Aorta (tissue), 5 donors: ENCODE measurements at regions not wholly inside any gene's neighbourhood (a gene's known extent, or its start where the extent isn't known, plus 50 kb on each side); places are given as distances from the start of the nearest gene placed in this dataset.

Experiments
- ATAC-seq: fragments of 200-7000 bp; cut with Tn5 transposase; one replicate; pipeline ENCODE4 v1.9.1; 2022; ENCODE audit warnings: moderate library complexity; ENCODE audit not compliant: low FRiP score
- DNase-seq, 2 donors: peaks; one replicate each; pipeline ENCODE4 v3.0.0-alpha.2; 2020
- H3K27ac ChIP-seq, 2 donors: one replicate each; pipeline ENCODE4 v1.5.1; 2013; ENCODE audit warnings: low read length in 2 of 2, mild to moderate bottlenecking in 2 of 2, moderate library complexity in 2 of 2, control low read depth in 1 of 2, inconsistent platforms in 1 of 2, low read depth in 1 of 2
- H3K27me3 ChIP-seq, 2 donors: one replicate each; pipeline ENCODE4 v1.6.1; 2013; ENCODE audit warnings: control low read depth in 1 of 2, low read length in 1 of 2, mild to moderate bottlenecking in 1 of 2, moderate library complexity in 1 of 2; ENCODE audit not compliant: insufficient read depth in 2 of 2, control insufficient read depth in 1 of 2
- H3K36me3 ChIP-seq, 2 donors: one replicate each; pipeline ENCODE4 v1.6.1; 2013; ENCODE audit warnings: control low read depth in 1 of 2, low read length in 1 of 2, mild to moderate bottlenecking in 1 of 2; ENCODE audit not compliant: insufficient read depth in 2 of 2, control insufficient read depth in 1 of 2
- H3K4me1 ChIP-seq, 2 donors: one replicate each; pipeline ENCODE4 v1.6.1; 2013; ENCODE audit warnings: low read length in 2 of 2, control low read depth in 1 of 2, mild to moderate bottlenecking in 1 of 2, moderate library complexity in 1 of 2; ENCODE audit not compliant: insufficient read depth in 2 of 2, control insufficient read depth in 1 of 2
- H3K4me3 ChIP-seq, 2 donors: one replicate each; pipeline ENCODE4 v1.5.1; 2013; ENCODE audit warnings: low read length in 2 of 2, control low read depth in 1 of 2, mild to moderate bottlenecking in 1 of 2
- H3K9me3 ChIP-seq: one replicate; pipeline ENCODE4 v1.6.1; 2013; ENCODE audit warnings: mild to moderate bottlenecking, low read length; ENCODE audit not compliant: control insufficient read depth
- WGBS, 2 donors: extraction: QIAGEN DNeasy Blood & Tissue Kit; methylation state at CpG; one replicate each; pipeline ENCODE4 v1.1.7; 2013; 5-methylcytosine and 5-hydroxymethylcytosine counted together
- intact Hi-C, 2 donors: fragments of 100-400 bp; cut with DNase I; formaldehyde crosslinking; loops; one replicate each; pipeline versions ENCODE4 v1.14.2 to v1.15.0; 2022
- donor health status: healthy with polysubstance abuse.
- donor health status: Bipolar disorder and iron deficiency.
- donor health status: DM: no; HTN: no; CAD: no.
- donor health status: DM: no; HTN: no; CAD: no.
- donor health status: DM: yes; HTN: yes; CAD: no.

DNA sequence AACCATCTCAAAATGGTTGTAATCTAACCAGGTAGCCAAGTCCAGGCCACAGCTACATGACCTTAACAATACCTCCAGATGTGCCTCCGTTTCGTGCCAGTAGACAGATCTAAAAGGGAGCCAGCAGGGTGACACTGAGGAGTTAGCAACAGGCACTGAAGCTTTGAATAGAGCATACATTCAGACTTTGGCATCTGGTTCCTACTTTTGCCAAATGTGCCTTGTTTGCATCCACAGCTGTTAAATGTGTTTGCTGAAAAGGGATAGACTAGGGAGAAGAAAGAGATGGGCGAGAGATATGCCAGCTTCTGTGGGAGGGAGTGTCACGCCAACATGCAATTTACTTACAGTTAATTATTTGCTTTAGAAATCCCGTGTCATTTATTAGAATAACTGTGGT is 1433.9 kb upstream of the CADM2 start:
- 67 to 71% methylated on average over 5 of the region's 5 CpGs for WGBS, 2 donors
- Histone ChIP-seq H3K4me1 (no peaks in the 10 kb centered on the region), H3K36me3 (no peaks in the 10 kb centered on the region), H3K27me3 (no peaks in the 10 kb centered on the region), H3K9me3 (no peaks in the 10 kb centered on the region), H3K27ac (no peak overlapping the region), H3K4me3 (no peak overlapping the region)
- no peak for ATAC-seq
- intact Hi-C loops, result loop anchor here in 1 of 2 donors (10.0 kb wide), 1 partner anchor 880 kb away; no protein-coding TSS in a partner anchor
- no peak for DNase-seq

DNA sequence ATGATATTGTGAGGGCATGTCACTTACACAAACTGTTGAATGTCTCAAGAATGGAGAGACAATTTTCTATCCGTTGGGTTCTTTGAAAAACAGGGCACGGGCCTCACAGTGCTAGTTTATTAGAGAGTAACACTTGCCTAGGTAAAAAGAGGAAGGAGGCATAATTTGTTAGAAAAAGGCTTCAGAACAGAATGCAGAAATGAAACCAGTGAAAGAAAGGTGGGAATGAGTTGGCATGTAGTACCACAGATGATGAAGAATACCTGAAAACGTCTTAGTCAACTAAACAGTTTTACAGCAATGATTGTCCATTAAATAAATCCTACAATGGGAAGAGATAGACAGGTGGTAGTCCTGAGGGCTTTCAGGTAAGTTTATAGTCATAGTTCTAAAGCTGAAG is 1399.7 kb upstream of the CADM2 start:
- no peaks in the 10 kb centered on the region for H3K27me3 ChIP-seq
- H3K9me3 ChIP-seq, result no peaks in the 10 kb centered on the region
- no peak overlapping the region for H3K27ac ChIP-seq
- H3K4me3 ChIP-seq, result no peak overlapping the region
- DNase-seq, result no peak
- H3K36me3 ChIP-seq, result no peaks in the 10 kb centered on the region
- 85 to 90% methylated on average over 3 of the region's 3 CpGs for WGBS, 2 donors
- no peak for ATAC-seq
- intact Hi-C loops, result no loop called here
- H3K4me1 ChIP-seq, result no peaks in the 10 kb centered on the region

DNA sequence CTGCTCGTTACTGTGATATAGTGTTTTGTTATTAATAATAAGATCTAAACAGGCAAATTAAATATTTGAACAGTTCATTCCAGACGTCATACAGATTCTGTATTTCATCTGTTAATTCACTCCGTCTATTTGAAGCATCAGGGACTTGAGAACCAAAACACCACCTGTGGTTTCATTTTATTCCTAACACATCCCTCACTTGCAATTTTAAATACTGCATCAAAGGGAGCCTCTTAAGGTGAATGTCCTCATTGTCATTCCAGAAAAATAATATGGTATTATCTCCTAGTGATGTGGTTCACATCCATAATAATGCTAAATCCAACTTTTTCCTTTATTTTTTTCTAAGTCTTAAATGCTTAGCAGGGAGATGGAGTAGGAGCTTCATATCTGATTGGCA is 1390.9 kb upstream of the CADM2 start:
- Histone ChIP-seq H3K36me3 (no peaks in the 10 kb centered on the region), H3K27me3 (no peaks in the 10 kb centered on the region), H3K27ac (no peak overlapping the region), H3K4me3 (no peak overlapping the region), H3K9me3 (no peaks in the 10 kb centered on the region), H3K4me1 (no peaks in the 10 kb centered on the region)
- whole genome bisulfite sequencing, 2 donors, result 11 to 17% methylated on average over 3 of the region's 3 CpGs
- DNase-seq (no peak), ATAC-seq (no peak)
- intact Hi-C loops, result no loop called here

DNA sequence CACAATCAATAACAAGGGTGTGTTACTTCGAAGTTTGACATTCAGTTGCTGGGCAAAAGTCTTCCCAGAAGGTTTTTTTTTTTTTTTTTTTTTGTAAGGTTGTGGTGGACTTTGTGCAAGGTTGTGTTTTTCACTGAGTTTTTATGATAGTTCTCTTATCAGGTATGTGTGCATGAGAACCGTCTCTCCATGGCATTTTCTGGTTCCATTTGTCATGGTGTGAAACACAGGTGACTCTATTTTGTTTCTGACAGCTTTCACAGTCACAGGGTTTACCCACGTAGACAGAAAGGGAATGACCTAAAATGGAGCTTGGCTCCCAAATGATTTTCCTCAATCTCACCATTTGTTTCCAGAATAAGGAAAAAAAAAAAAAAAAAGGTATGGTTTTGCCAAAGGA is 1377.2 kb upstream of the CADM2 start:
- H3K36me3 ChIP-seq, result no peaks in the 10 kb centered on the region
- no peaks in the 10 kb centered on the region for H3K27me3 ChIP-seq
- 53 to 56% methylated on average over 3 of the region's 3 CpGs for WGBS, 2 donors
- no peak overlapping the region for H3K4me3 ChIP-seq
- H3K27ac ChIP-seq, result no peak overlapping the region
- intact Hi-C loops, result no loop called here
- no peak for ATAC-seq
- no peak for DNase-seq
- no peaks in the 10 kb centered on the region for H3K9me3 ChIP-seq
- H3K4me1 ChIP-seq, result no peaks in the 10 kb centered on the region

DNA sequence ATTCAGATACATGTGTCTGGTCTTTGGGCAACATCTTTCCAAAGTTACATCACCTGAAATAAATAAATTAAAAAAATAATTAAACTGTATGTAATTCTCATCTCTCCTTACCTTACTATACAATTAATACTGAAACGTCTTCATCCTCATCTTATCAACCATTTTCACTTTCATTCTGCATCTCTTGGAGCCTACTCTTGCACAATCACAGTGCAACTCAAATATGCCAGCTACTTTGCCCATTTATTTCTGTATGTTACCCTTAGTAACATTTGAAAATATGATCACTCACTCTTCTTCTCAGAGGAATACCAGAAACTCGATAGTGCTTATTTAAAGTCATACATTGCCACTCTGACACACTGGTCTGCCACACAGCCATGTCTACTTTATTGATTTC is 1357.1 kb upstream of the CADM2 start:
- no peak for ATAC-seq
- H3K4me3 ChIP-seq, result no peak overlapping the region
- 65 to 66% methylated on average over 2 of the region's 2 CpGs for WGBS, 2 donors
- no peaks in the 10 kb centered on the region for H3K36me3 ChIP-seq
- no peaks in the 10 kb centered on the region for H3K4me1 ChIP-seq
- intact Hi-C loops, result no loop called here
- no peak overlapping the region for H3K27ac ChIP-seq
- no peaks in the 10 kb centered on the region for H3K27me3 ChIP-seq
- no peak for DNase-seq
- no peaks in the 10 kb centered on the region for H3K9me3 ChIP-seq

DNA sequence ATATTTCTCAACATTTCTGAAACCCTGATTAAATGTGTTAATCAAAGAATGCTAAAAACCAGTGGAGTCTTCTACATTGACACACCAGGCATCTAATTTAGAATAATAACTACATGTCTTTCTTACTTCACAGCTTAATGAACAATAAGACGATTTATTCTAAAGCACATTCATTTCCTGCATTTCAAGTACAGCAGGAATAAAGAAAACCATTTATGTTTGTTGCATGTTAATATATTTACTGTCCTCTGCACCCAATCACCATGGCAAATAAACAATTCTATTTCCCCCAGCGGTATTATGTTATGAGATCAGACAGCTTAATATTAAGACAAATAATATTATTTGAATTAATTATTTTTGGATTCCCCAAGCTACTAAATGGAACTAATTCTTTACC is 1336.3 kb upstream of the CADM2 start:
- H3K9me3 ChIP-seq, result no peaks in the 10 kb centered on the region
- no peak overlapping the region for H3K4me3 ChIP-seq
- intact Hi-C loops, result no loop called here
- ATAC-seq (no peak), DNase-seq (no peak)
- no peaks in the 10 kb centered on the region for H3K4me1 ChIP-seq
- 79 to 84% methylated on average over 2 of the region's 2 CpGs for WGBS, 2 donors
- H3K27me3 ChIP-seq, result no peaks in the 10 kb centered on the region
- no peak overlapping the region for H3K27ac ChIP-seq
- no peaks in the 10 kb centered on the region for H3K36me3 ChIP-seq

DNA sequence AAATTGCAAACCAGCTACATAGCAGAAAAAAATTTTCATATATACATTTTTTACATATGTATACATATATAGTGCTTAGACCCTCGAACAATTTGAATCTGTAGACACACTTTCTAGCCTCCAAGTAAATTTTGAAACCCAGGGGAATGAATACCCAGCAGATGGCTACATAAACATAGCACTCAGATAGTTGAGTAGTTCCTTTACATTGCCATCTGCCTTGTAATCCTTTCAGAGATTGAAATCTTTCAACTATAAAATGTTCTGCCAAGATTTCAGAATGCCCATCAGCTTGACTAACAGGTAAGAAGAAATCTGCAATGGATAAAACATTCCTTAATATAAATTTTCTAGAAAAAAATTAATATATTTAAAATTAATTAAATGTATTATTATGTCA is 1333.5 kb upstream of the CADM2 start:
- WGBS, 2 donors, result 54 to 57% methylated on average over 1 of the region's 1 CpG
- Histone ChIP-seq H3K27ac (no peak overlapping the region), H3K4me1 (no peaks in the 10 kb centered on the region), H3K27me3 (no peaks in the 10 kb centered on the region), H3K36me3 (no peaks in the 10 kb centered on the region), H3K4me3 (no peak overlapping the region), H3K9me3 (no peaks in the 10 kb centered on the region)
- ATAC-seq (no peak), DNase-seq (no peak)
- intact Hi-C loops, result no loop called here

DNA sequence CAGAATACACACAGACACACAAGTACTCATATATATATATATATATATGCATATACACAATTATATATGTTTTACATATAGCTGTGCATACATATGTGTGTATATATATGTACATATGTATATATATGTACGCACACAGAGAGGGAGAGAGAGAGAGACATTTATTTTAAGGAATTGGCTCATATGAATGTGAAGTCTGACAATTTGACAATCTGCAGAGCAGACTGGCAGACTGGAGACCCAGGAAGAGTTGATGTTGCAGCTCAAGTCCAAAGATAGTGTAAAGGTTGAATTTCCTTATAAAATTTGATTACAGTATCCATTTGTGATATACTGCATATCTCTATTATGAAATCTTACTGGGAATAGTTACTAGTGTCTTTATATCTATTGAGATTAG is 1330.3 kb upstream of the CADM2 start:
- Histone ChIP-seq H3K9me3 (no peaks in the 10 kb centered on the region), H3K4me3 (no peak overlapping the region), H3K27me3 (no peaks in the 10 kb centered on the region), H3K4me1 (no peaks in the 10 kb centered on the region), H3K27ac (no peak overlapping the region), H3K36me3 (no peaks in the 10 kb centered on the region)
- intact Hi-C loops, result no loop called here
- no peak for ATAC-seq
- 70 to 75% methylated on average over 1 of the region's 1 CpG for WGBS, 2 donors
- no peak for DNase-seq

DNA sequence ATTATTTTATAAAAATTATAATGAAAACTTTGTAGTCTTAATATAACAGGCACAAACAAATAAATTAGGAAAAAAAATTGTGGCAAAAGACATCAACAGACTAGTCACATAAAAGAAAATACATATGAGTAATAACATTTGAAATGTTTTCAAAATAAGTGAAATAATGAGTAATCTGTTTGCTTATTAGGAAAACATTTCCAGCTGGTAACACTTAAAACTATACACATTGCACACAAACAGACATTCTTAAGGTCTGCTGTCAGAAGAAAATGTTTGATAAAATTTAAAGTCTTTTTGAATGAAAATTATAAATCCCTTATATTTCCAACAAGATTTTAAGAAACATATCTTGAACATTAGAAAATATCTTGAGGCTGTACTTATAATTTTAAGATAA is 1326.3 kb upstream of the CADM2 start:
- Histone ChIP-seq H3K36me3 (no peaks in the 10 kb centered on the region), H3K27ac (no peak overlapping the region), H3K9me3 (no peaks in the 10 kb centered on the region), H3K4me1 (no peaks in the 10 kb centered on the region), H3K27me3 (no peaks in the 10 kb centered on the region), H3K4me3 (no peak overlapping the region)
- no peak for ATAC-seq
- DNase-seq, result no peak
- intact Hi-C loops, result no loop called here
